ENCODE measurements at regions not wholly inside any gene's neighbourhood (a gene's known extent, or its start where the extent isn't known, plus 50 kb on each side); places are given as distances from the start of the nearest gene placed in this dataset.

DNA sequence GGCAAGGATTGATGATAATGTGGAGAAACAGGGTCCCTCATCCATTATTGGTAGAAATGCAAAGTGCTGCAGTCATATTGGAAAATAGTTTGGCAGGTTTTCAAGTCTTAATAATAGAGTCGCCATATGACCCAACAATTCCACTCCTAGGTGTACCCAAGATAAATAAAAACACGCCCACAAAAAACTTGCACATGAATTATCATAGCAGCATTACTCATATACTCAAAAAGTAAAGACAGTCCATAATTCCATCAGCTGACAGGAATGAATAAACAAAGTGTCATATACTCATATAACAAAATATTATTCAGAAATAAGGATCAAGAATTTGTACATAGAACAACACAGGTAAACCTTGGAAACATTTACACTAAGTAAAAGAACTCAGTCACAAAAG is 242.9 kb upstream of the FTMT start:
- TF ChIP-seq NCOA2 (CRISPR knock-in tag; IDR thresholded peaks at IDR 0.05) (no peak), ZNF296 (CRISPR knock-in tag; conservative IDR thresholded peaks at IDR 0.05) (no peak), ZNF280D (CRISPR knock-in tag; IDR thresholded peaks at IDR 0.05) (no peak), ERF (CRISPR knock-in tag; IDR thresholded peaks at IDR 0.05) (no peak), POLR2AphosphoS2 (IDR thresholded peaks at IDR 0.05; ENCODE audit: low read depth, low read length) (no peak), SP1 (IDR thresholded peaks at IDR 0.05) (no peak), SP1 (CRISPR knock-in tag; IDR thresholded peaks at IDR 0.05) (no peak), MZF1 (CRISPR knock-in tag; IDR thresholded peaks at IDR 0.05; ENCODE audit: borderline replicate concordance) (no peak)
- TF ChIP-seq, protein P1, sequence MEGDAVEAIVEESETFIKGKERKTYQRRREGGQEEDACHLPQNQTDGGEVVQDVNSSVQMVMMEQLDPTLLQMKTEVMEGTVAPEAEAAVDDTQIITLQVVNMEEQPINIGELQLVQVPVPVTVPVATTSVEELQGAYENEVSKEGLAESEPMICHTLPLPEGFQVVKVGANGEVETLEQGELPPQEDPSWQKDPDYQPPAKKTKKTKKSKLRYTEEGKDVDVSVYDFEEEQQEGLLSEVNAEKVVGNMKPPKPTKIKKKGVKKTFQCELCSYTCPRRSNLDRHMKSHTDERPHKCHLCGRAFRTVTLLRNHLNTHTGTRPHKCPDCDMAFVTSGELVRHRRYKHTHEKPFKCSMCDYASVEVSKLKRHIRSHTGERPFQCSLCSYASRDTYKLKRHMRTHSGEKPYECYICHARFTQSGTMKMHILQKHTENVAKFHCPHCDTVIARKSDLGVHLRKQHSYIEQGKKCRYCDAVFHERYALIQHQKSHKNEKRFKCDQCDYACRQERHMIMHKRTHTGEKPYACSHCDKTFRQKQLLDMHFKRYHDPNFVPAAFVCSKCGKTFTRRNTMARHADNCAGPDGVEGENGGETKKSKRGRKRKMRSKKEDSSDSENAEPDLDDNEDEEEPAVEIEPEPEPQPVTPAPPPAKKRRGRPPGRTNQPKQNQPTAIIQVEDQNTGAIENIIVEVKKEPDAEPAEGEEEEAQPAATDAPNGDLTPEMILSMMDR (CRISPR knock-in tag; IDR thresholded peaks at IDR 0.05) = no peak
- TF ChIP-seq, protein P2, sequence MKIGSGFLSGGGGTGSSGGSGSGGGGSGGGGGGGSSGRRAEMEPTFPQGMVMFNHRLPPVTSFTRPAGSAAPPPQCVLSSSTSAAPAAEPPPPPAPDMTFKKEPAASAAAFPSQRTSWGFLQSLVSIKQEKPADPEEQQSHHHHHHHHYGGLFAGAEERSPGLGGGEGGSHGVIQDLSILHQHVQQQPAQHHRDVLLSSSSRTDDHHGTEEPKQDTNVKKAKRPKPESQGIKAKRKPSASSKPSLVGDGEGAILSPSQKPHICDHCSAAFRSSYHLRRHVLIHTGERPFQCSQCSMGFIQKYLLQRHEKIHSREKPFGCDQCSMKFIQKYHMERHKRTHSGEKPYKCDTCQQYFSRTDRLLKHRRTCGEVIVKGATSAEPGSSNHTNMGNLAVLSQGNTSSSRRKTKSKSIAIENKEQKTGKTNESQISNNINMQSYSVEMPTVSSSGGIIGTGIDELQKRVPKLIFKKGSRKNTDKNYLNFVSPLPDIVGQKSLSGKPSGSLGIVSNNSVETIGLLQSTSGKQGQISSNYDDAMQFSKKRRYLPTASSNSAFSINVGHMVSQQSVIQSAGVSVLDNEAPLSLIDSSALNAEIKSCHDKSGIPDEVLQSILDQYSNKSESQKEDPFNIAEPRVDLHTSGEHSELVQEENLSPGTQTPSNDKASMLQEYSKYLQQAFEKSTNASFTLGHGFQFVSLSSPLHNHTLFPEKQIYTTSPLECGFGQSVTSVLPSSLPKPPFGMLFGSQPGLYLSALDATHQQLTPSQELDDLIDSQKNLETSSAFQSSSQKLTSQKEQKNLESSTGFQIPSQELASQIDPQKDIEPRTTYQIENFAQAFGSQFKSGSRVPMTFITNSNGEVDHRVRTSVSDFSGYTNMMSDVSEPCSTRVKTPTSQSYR (CRISPR knock-in tag; IDR thresholded peaks at IDR 0.05; ENCODE audit: borderline replicate concordance) = no peak
